GM12864 (cell line): ENCODE measurements at regions not wholly inside any gene's neighbourhood (a gene's known extent, or its start where the extent isn't known, plus 50 kb on each side); places are given as distances from the start of the nearest gene placed in this dataset.

Experiments used
- DNase-seq: peaks from one replicate; pipeline ENCODE4 v3.0.0-alpha.2; 2011; ENCODE audit warnings: low read depth
- H3K4me3 ChIP-seq: 2 replicates; pipeline ENCODE4 v1.5.1; 2011; ENCODE audit warnings: mild to moderate bottlenecking, low read depth, low read length, control low read depth
- CTCF ChIP-seq: IDR thresholded peaks from 2 replicates; pipeline ENCODE4 v1.5.1; 2011; ENCODE audit warnings: low read depth, mild to moderate bottlenecking, moderate library complexity, low read length, control low read depth, inconsistent platforms; ENCODE audit errors: missing control alignments

DNA sequence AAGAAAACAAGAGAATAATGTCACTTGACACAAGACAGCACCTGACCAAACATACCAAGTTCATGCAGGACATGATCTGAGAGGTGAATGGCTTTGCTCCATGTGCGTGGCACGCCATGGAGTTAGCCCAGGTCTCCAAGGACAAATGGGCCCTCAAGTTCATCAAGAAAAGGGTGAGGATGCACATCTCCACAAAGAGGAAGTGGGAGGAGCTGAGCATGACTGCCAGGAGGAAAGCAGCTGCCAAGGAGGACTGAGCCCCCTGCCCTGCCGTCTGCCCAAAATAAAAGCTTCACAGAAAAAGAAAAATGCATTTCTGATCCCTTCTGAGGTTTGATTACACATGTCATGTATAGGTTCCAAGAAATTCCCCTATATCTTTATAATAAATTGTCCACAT is 82.0 kb upstream of the TSHZ2 start:
- no peak for TF ChIP-seq CTCF
- no peak for DNase-seq

DNA sequence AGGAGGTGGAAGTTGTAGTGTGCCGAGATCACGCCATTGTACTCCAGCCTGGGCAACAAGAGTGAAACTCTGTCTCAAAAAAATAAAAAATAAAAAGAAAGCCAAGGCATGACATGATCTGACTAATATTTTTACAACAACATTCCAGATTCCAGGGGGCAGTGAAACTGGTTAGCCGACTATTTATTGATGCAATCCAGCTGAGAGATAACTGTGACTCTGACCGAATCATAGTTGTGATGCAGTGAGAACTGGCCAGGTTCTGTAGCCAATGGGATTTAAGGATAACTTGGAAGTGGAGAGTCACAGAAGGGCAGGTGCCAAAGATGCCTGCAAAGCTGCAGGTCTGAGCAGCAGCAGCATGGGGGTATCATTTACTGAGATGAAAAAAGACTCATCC is 82.9 kb upstream of the TSHZ2 start:
- H3K4me3 ChIP-seq, result no peak overlapping the region
- no peak for DNase-seq
- TF ChIP-seq CTCF, result no peak

More for the DNA sequence above, 82.0 kb upstream of the TSHZ2 start:
- H3K4me3 ChIP-seq, result no peak overlapping the region

DNA sequence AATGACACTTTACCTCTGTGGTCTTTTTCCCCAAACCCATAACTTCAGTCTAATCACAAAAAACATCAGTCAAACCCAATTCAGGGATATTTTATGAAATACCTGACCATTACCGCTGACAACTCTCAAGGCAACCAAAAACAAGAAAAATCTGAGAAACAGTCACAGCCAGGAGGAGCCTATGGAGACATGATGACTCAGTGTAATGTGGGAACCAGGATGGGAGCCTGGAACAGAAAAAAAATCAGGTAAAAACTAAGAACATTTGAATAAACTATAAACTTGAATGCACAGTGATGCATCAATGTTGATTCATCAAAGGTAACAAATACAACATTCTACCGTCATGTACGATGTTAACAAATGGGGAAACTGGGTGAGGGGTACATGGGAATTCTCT is 84.1 kb upstream of the TSHZ2 start:
- DNase-seq, result no peak
- no peak overlapping the region for H3K4me3 ChIP-seq
- no peak for TF ChIP-seq CTCF

GRCh38 chr20:52880997-52881396 is 91.2 kb upstream of the TSHZ2 start:
- TF ChIP-seq CTCF, result no peak
- DNase-seq, result no peak
- H3K4me3 ChIP-seq, result no peak overlapping the region

- DNase-seq, result no peak
- TF ChIP-seq CTCF, result no peak
- no peak overlapping the region for H3K4me3 ChIP-seq
Measured at GRCh38 chr20:52880259-52880658, 91.9 kb upstream of the TSHZ2 start.

GRCh38 chr20:52874241-52874640 is 97.9 kb upstream of the TSHZ2 start:
- no peak overlapping the region for H3K4me3 ChIP-seq
- TF ChIP-seq CTCF, result no peak
- DNase-seq, result no peak

- H3K4me3 ChIP-seq, result no peak overlapping the region
- TF ChIP-seq CTCF, result no peak
- no peak for DNase-seq
Measured at GRCh38 chr20:52869698-52870501, 102.3 kb upstream of the TSHZ2 start.
